ENCODE measurements at regions not wholly inside any gene's neighbourhood (a gene's known extent, or its start where the extent isn't known, plus 50 kb on each side); places are given as distances from the start of the nearest gene placed in this dataset.
"Not testable (repeated sequence)": the region's sequence is repeated elsewhere in the genome, so short reads cannot be mapped to it uniquely, and the experiment has no call there.

- no peak for DNase-seq
These were observed 1219.9 kb upstream of the SORCS1 start for GRCh38 chr10:108384378-108384777.

GRCh38 chr10:108378779-108379178 lies 1214.3 kb upstream of the SORCS1 start:
- no peak for DNase-seq

- no peak for DNase-seq
These were observed 1211.2 kb upstream of the SORCS1 start for GRCh38 chr10:108375691-108376090.

GRCh38 chr10:108374991-108375390 lies 1210.5 kb upstream of the SORCS1 start:
- DNase-seq, result no peak

GRCh38 chr10:108365541-108365940 lies 1201.0 kb upstream of the SORCS1 start:
- DNase-seq, result no peak

GRCh38 chr10:108363576-108363975 lies 1199.1 kb upstream of the SORCS1 start:
- DNase-seq, result no peak

GRCh38 chr10:108362961-108363360 lies 1198.5 kb upstream of the SORCS1 start:
- no peak for DNase-seq

GRCh38 chr10:108362296-108362695 lies 1197.8 kb upstream of the SORCS1 start:
- DNase-seq, result no peak

GRCh38 chr10:108360187-108360586 lies 1195.7 kb upstream of the SORCS1 start:
- DNase-seq, result no peak

GRCh38 chr10:108358912-108359311 lies 1194.4 kb upstream of the SORCS1 start:
- DNase-seq, result no peak

GRCh38 chr10:108352771-108353170 lies 1188.3 kb upstream of the SORCS1 start:
- no peak for DNase-seq

GRCh38 chr10:108348215-108348614 lies 1183.7 kb upstream of the SORCS1 start:
- no peak for DNase-seq

- DNase-seq, result no peak
These were observed 1181.6 kb upstream of the SORCS1 start for GRCh38 chr10:108346066-108346465.

- no peak for DNase-seq
These were observed 1173.6 kb upstream of the SORCS1 start for GRCh38 chr10:108338146-108338545.

- no peak for DNase-seq
These were observed 1172.3 kb upstream of the SORCS1 start for GRCh38 chr10:108336836-108337235.

- no peak for DNase-seq
These were observed 1163.2 kb upstream of the SORCS1 start for GRCh38 chr10:108327706-108328105.

- DNase-seq, result no peak
These were observed 1158.8 kb upstream of the SORCS1 start for GRCh38 chr10:108323274-108323798.

GRCh38 chr10:108319434-108320222 lies 1155.1 kb upstream of the SORCS1 start:
- DNase-seq, result no peak

- not testable (repeated sequence) for DNase-seq
These were observed 1151.1 kb upstream of the SORCS1 start for GRCh38 chr10:108315636-108316035.

GRCh38 chr10:108307925-108308312 lies 1143.4 kb upstream of the SORCS1 start:
- DNase-seq, result no peak

GRCh38 chr10:108307250-108307924 lies 1142.9 kb upstream of the SORCS1 start:
- DNase-seq, result no peak

GRCh38 chr10:108303149-108303548 lies 1138.6 kb upstream of the SORCS1 start:
- no peak for DNase-seq

- DNase-seq, result no peak
These were observed 1136.5 kb upstream of the SORCS1 start for GRCh38 chr10:108301002-108301401.

- no peak for DNase-seq
These were observed 1126.3 kb upstream of the SORCS1 start for GRCh38 chr10:108290823-108291222.
